ENCODE measurements at regions not wholly inside any gene's neighbourhood (a gene's known extent, or its start where the extent isn't known, plus 50 kb on each side); places are given as distances from the start of the nearest gene placed in this dataset.

DNA sequence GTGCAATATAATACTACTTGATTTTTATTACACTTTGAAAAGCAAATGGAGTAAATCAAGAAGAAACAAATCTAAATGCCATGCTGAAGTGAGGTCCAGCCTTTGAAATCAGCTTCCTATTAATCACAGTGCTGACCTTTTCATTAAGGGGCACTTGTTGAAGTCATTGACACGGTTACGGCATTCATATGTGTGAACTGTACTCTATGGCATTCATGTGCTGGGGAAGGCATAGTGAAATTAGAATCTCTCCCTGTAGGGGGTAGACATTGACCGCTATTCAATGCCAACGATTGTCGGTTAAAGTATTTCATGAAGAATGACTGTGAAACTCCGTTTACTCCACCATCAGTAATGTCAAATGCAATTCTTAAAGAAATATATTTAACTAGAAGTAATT is 296.1 kb upstream of the SEMA3A start:
- TF ChIP-seq, protein P1, sequence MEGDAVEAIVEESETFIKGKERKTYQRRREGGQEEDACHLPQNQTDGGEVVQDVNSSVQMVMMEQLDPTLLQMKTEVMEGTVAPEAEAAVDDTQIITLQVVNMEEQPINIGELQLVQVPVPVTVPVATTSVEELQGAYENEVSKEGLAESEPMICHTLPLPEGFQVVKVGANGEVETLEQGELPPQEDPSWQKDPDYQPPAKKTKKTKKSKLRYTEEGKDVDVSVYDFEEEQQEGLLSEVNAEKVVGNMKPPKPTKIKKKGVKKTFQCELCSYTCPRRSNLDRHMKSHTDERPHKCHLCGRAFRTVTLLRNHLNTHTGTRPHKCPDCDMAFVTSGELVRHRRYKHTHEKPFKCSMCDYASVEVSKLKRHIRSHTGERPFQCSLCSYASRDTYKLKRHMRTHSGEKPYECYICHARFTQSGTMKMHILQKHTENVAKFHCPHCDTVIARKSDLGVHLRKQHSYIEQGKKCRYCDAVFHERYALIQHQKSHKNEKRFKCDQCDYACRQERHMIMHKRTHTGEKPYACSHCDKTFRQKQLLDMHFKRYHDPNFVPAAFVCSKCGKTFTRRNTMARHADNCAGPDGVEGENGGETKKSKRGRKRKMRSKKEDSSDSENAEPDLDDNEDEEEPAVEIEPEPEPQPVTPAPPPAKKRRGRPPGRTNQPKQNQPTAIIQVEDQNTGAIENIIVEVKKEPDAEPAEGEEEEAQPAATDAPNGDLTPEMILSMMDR (conservative IDR thresholded peaks at IDR 0.05 in 1 of 2, IDR thresholded peaks at IDR 0.05 in 1 of 2; ENCODE audit: extremely low read depth in 1 of 2, insufficient read depth in 1 of 2, low read depth in 1 of 2, low read length in 2 of 2): no peak
- TF ChIP-seq EZH2 (IDR thresholded peaks at IDR 0.05; ENCODE audit: borderline replicate concordance, low read length): no peak
